ENCODE measurements at regions not wholly inside any gene's neighbourhood (a gene's known extent, or its start where the extent isn't known, plus 50 kb on each side); places are given as distances from the start of the nearest gene placed in this dataset.

DNA sequence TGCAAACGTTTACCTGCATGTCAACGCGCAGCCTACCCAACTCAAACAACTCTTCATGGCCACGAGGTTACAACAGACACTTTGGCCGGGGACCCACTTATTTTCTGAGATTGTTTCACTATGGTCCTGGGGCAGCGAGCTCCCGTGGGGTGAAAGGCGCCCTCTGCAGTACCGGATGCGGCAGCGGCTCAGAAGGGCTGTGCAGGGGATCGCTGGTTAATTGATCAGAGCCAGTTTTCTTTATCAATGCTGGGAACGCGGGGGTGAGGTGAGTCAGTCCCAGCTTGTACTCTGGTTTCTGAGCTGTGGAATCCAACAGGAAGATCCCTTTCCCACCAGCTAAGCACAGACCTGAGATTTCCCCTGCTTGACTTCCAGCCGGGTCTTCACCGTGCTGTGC is 366.5 kb upstream of the KLF6 start:
- TF ChIP-seq EZH2 (IDR thresholded peaks at IDR 0.05; ENCODE audit: insufficient read depth, poor library complexity, severe bottlenecking), result no peak
- no peak for TF ChIP-seq EZH2phosphoT487 (IDR thresholded peaks at IDR 0.05; ENCODE audit: insufficient read depth, low read depth)
